EL (cell line): ENCODE measurements at regions not wholly inside any gene's neighbourhood (a gene's known extent, or its start where the extent isn't known, plus 50 kb on each side); places are given as distances from the start of the nearest gene placed in this dataset.
"Not testable (repeated sequence)": the region's sequence is repeated elsewhere in the genome, so short reads cannot be mapped to it uniquely, and the experiment has no call there.

ENCODE experiments used
- DNase-seq: peaks from one replicate; pipeline ENCODE4 v3.0.0-alpha.2; 2016

DNA sequence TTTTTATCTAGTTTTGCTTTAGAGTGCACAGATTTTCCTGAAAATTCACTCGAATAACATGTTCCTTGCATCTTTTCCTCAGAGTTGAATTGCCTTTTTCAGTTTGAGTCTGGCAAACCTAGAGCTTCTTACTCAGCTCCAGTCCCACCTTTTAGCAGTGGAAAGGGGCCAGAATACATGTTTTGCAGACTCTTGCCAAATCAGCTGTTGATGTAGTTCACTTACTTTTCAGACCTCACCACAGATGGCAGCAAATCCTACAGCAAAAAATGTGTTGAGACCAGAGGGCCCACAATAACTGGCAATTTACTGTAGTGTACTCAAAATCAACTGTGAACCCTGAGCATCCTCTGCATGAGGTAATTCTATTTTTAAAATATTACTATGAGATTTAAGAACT lies 545.2 kb upstream of the ACO1 start:
- no peak for DNase-seq

DNA sequence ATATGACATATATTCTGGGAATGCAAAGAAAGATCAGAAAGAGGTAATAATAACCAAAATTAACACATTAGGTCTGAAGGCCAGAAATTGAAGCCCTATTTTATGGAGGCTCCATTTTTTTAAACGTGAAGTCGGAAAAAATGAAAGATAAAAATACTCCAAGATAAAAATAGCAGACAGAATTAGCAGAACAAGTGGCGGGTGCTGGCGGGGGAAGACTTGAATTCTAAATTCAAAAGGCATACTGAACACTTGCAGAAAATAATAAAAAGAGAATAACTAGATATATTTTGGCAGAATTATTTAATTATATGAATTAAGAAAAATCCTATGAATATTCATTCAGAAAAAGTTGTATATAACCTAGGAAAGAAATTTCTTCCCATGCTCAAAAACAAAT lies 543.7 kb upstream of the ACO1 start:
- no peak for DNase-seq

DNA sequence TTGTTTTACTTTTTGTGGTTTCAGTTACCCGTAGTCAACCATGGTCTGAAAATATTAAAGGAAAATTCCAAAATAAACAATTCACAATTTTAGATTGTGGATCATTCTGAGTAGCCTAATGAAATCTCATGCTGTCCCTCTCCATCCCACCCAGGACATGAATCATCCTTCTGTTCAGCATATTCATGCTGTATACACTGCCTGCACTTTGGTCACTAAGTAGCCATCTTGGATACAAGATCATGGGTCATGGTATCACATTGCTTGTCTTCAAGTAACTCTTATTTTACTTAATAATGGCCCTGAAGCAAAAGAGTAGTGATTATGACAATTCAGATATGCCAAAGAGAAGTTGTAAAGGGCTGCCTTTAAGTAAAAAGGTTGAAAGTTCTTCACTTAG lies 536.5 kb upstream of the ACO1 start:
- no peak for DNase-seq

DNA sequence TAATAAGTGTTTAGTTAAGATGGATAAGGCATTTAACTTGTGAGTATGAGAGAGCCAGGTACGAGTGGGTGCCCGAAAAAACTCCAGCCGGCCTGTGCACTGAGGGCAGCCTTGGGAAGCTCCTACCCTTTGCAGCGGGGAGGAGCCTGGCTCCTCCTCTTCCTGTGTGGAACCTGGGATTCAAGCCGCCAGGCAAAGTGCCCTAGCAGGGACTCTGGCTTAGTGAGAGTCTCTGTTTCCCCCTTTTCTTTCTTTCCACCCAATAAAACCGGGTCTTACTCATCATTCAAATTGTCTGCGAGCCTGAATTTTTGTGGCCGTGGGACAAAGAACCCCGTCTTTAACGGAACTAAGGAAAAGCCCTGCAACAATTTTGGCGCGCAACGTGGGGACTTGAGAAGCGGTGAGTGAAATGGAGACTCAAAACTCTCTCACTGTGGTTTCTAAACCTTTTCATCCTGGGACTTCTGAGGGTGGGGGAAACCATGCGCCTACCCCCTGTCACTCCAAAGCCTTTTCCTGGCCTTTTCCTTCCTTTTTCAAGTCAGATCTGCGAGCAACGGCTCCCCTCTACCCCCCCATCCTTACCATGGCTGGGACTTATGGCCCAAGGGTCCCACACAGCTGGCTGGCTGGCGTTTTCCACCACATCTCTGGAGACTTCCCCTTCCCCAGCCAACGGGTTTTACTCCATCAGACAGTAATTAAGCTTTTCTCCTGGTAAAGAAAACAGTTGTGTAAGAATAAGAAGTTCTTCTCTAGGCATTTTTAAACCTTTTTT lies 535.7 kb upstream of the ACO1 start:
- DNase-seq = no peak

- no peak for DNase-seq
These were observed 530.3 kb upstream of the ACO1 start for GRCh38 chr9:31854187-31854586.

DNA sequence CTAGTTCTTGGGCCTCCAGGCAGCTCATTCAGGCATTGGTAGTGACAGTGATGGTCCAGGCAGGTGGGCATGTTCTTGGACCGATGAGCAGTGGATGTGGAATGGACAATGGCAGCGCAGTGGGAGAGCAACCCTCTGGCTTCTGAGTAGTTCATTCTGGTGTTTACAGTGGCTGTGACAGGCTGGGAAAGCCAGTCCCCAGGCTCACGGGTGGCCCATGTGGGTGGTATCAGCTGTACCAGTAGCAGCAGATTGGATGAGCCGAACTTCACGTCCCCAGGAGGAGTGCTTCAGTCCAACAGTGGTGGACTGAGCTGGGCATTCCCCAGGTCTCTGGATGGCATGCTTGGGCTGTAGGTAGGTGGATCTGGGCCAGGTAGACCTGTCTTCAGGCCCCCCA lies 515.6 kb upstream of the ACO1 start:
- DNase-seq = no peak

GRCh38 chr9:31870276-31870675 lies 514.2 kb upstream of the ACO1 start:
- no peak for DNase-seq

- DNase-seq = no peak
These were observed 510.7 kb upstream of the ACO1 start for GRCh38 chr9:31873722-31874121.

- DNase-seq = no peak
These were observed 490.4 kb upstream of the ACO1 start for GRCh38 chr9:31894008-31894407.

- no peak for DNase-seq
These were observed 476.1 kb upstream of the ACO1 start for GRCh38 chr9:31908158-31908890.

DNA sequence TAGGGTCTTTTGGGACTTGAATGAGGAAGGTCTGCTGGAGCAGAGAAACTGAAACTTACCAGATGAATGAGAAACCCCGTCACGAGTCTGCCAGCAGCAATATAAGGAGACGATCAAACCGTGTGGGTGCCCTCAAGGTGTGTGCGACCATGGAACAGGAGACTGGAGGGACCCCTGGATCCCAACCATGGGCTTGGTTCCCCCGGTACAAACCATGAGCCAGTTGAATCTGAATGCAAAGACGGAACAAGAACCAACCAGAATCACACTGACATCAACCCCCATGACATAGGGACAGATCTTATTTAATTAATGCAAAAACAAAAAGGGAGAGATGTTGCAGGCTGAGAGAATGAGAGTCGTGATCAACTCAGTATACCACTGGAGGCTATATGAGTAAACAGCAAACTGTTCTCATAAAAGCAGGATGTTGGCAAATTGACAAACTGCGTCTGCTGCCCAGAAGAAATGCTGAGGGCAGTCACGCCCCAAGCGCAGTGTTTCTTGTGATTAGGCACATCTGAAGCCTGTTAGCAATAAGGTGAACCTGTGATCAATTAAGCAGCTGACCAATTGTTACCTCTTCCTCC lies 475.5 kb upstream of the ACO1 start:
- DNase-seq = no peak

GRCh38 chr9:31912636-31913035 lies 471.8 kb upstream of the ACO1 start:
- no peak for DNase-seq

DNA sequence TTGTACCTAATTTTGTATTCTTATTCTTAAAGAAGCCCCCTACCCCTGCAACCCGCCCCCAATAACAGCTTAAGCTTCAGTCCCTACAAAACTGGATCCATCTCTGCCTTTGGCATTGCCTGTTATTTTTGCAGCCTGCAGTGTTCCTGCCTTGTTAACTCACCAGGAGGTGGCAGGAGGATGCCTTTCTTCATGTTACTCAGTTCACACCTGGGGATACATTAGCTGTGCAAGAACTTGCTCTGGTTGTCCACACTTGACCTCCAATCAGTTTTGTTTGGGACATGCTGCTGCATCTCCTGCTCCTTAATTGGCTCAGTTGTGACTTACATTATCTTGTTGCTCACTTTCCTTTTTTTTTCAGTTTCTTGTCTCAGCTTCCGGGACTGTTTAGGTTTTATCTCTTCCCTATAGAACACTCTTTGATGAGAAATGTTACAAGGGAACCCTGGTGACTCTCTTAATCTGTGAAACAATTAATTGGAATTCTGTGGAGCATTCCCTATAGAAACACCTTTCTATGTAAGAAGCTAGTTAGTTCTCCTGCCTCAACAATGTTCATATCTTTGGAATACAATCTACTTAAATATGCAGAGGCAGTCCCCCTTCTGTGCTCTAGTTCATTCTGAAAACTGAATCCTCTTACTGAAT lies 467.7 kb upstream of the ACO1 start:
- DNase-seq = no peak

DNA sequence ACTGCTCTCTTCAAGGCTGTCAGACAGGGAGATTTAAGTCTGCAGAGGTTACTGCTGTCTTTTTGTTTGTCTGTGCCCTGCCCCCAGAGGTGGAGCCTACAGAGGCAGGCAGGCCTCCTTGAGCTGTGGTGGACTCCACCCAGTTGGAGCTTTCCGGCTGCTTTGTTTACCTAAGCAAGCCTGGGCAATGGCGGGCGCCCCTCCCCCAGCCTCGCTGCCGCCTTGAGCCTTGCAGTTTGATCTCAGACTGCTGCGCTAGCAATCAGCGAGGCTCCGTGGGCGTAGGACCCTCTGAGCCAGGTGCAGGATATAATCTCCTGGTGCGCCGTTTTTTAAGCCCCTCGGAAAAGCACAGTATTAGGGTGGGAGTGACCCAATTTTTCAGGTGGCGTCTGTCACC lies 446.7 kb upstream of the ACO1 start:
- DNase-seq = not testable (repeated sequence)

- DNase-seq = no peak
These were observed 433.7 kb upstream of the ACO1 start for GRCh38 chr9:31950756-31951155.

GRCh38 chr9:31958572-31958971 lies 425.9 kb upstream of the ACO1 start:
- no peak for DNase-seq

DNA sequence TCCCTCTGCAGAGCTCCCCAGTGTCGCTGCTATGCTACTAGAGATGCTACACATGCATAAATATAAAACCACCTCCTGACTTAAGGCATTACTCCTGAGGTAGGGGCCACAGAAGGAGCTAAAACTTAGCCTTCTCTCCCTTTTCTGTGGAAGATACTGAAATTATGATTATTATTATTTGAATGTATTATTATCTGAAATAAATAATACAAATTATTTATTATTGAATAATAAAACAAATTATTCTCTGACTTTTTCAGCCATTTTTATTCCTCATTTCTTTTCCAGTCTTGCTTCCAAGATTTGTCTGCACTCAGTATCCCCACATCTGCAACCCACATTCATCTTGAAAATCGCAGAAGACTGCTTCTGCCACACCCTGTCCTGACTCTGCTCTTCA lies 414.9 kb upstream of the ACO1 start:
- no peak for DNase-seq

DNA sequence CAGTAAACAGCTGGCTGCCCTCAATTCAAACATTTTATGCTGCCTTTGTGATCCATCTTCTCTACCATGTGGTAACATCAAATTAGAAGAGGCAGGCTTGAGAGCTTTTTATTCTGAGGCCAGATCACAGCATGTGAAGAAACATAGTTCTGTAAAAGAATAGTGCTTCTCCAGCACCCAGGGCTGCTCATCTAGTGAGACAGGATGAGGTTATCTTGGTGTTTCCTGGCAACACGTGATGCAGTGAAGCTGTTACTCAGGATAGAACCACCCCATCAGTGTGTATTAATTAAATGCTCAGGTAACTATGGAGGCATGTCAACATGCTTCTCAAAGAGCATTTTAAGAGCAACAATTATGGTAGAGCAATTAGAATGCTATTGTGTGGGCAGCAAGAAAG lies 400.5 kb upstream of the ACO1 start:
- no peak for DNase-seq

GRCh38 chr9:31996331-31996730 lies 388.1 kb upstream of the ACO1 start:
- no peak for DNase-seq

DNA sequence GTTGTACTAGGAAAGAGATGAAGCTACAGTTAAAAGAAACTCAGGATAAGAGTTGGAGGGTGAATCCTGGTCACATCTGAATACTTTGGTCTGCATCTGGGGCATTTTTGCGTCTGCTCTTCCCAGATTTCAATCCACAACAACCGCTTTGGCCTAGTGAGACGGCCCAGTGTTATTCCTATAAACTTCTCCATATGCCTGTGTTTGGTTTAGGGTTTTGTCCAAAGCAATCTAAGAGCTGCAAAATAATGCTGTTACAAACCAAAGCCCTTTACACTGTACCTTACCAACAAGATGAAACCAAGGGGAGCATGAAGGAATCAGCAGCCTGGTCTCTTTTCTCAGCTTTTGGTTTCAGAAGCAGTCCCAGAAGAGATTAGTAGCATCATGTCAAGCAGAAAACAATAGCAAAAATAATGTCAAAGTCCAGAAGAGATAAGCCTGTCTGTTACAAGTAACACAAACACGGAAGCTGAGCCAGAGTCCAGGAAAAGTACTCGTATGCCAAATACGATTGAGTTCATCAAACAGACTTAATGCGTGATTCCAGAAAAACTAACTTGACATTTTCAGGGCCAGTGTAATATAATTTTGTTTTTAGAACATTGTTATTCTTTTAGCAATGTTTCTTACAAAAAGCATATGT lies 379.9 kb upstream of the ACO1 start:
- DNase-seq = no peak

DNA sequence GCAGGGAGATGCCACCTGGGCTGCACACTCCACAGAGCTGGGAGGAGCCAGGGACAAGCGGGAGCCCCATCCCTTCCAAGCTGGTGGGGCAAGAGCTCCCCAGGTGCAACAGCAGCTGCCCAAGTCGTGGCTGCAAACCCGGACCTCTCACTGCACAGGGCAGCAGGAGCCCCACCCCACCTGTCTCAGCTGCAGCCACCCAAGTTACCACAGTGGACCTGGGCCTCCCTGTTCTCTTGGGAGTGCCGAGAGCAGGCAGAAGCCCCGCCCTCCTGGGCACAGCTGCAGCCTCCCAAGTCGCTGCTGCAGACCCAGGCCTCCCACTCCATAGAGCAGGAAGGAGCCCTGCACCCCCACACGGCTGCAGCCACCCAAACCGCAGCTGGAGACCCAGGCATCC lies 374.1 kb upstream of the ACO1 start:
- no peak for DNase-seq

GRCh38 chr9:32011049-32011448 lies 373.4 kb upstream of the ACO1 start:
- no peak for DNase-seq

DNA sequence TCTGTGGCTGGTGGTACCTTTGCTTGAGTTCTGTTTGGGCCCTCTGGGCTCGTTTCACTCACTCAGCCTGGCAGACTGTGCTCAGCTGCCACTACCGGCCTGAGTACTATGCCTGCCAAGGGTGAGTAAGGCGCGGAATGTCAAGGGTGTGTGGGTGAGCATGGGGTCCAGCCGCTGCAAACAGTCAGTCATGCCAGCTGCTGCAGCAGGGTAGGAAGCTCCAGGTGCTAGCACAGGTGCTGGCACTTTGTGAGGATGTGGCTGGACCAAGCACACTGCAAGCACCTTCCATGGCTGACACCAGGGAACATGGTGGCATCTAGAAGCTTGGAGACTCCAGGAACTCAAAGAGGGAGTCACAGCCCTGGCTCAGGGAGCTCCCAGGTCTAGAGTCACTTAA lies 368.6 kb upstream of the ACO1 start:
- no peak for DNase-seq
